Glutamatergic neuron (in vitro differentiated cells): ENCODE measurements at regions not wholly inside any gene's neighbourhood (a gene's known extent, or its start where the extent isn't known, plus 50 kb on each side); places are given as distances from the start of the nearest gene placed in this dataset. TPM values are rescaled to one million over a fixed set of nuclear protein-coding genes. Genes with fewer than 3 reads are reported as not detected.
A peak's percentile ranks its signal among the peaks of the same experiment; 100 is the strongest.

Source experiments
- DNase-seq: peaks from one replicate; pipeline ENCODE4 v3.0.0; 2022
- H3K27ac Mint-ChIP-seq: one replicate; pipeline ENCODE4 v1.8.0; 2020; ENCODE audit warnings: mild to moderate bottlenecking, mixed read lengths, inconsistent platforms; ENCODE audit not compliant: unreplicated experiment
- H3K27me3 Mint-ChIP-seq: one replicate; pipeline ENCODE4 v1.8.0; 2020; ENCODE audit warnings: mild to moderate bottlenecking, moderate library complexity, mixed read lengths, inconsistent platforms; ENCODE audit not compliant: unreplicated experiment
- H3K36me3 Mint-ChIP-seq: one replicate; pipeline ENCODE4 v1.8.0; 2020; ENCODE audit warnings: mild to moderate bottlenecking, mixed read lengths, inconsistent platforms; ENCODE audit not compliant: unreplicated experiment
- H3K4me1 Mint-ChIP-seq: one replicate; pipeline ENCODE4 v1.8.0; 2020; ENCODE audit warnings: mild to moderate bottlenecking, low read depth, mixed read lengths, inconsistent platforms; ENCODE audit not compliant: unreplicated experiment
- H3K4me3 Mint-ChIP-seq: one replicate; pipeline ENCODE4 v1.8.0; 2020; ENCODE audit warnings: mild to moderate bottlenecking, mixed read lengths, inconsistent platforms; ENCODE audit not compliant: unreplicated experiment
- H3K9me3 Mint-ChIP-seq: one replicate; pipeline ENCODE4 v1.8.0; 2020; ENCODE audit warnings: mild to moderate bottlenecking, moderate library complexity, mixed read lengths, inconsistent platforms; ENCODE audit not compliant: unreplicated experiment
- CTCF ChIP-seq: fragments of 200-600 bp; sonication (generic); IDR thresholded peaks from one replicate; pipeline ENCODE4 v1.5.0; 2021; ENCODE audit not compliant: partially characterized antibody, unreplicated experiment
- microRNA-seq: library from miRNA; unstranded; fragments of <30 nt; microRNA quantifications from one replicate; pipeline ENCODE4, GENCODE V29; 2020; ENCODE audit not compliant: unreplicated experiment

- TF ChIP-seq CTCF = no peak
- Mint-ChIP-seq H3K4me3 (no peak overlapping the region), H3K4me1 (peaks cover 21% of the 10 kb centered on the region), H3K27me3 (no peaks in the 10 kb centered on the region), H3K36me3 (no peaks in the 10 kb centered on the region), H3K27ac (peak overlapping the region; percentile 65), H3K9me3 (no peaks in the 10 kb centered on the region)
- no peak for DNase-seq
These were observed 65.6 kb upstream of the E2F8 start for GRCh38 chr11:19306179-19306944.

- no peaks in the 10 kb centered on the region for H3K27me3 Mint-ChIP-seq
- no peak overlapping the region for H3K4me3 Mint-ChIP-seq
- no peak for TF ChIP-seq CTCF
- peaks cover 7% of the 10 kb centered on the region for H3K4me1 Mint-ChIP-seq
- H3K9me3 Mint-ChIP-seq = no peaks in the 10 kb centered on the region
- DNase-seq = no peak
- H3K36me3 Mint-ChIP-seq = no peaks in the 10 kb centered on the region
- no peak overlapping the region for H3K27ac Mint-ChIP-seq
These were observed 60.6 kb upstream of the E2F8 start for GRCh38 chr11:19301361-19301760.

- H3K9me3 Mint-ChIP-seq = peaks cover 1% of the 10 kb centered on the region
- no peaks in the 10 kb centered on the region for H3K27me3 Mint-ChIP-seq
- H3K27ac Mint-ChIP-seq = no peak overlapping the region
- peaks cover 5% of the 10 kb centered on the region for H3K4me1 Mint-ChIP-seq
- DNase-seq = no peak
- no peaks in the 10 kb centered on the region for H3K36me3 Mint-ChIP-seq
- no peak for TF ChIP-seq CTCF
- no peak overlapping the region for H3K4me3 Mint-ChIP-seq
These were observed 53.7 kb upstream of the E2F8 start for GRCh38 chr11:19294444-19294843.

- H3K36me3 Mint-ChIP-seq = no peaks in the 10 kb centered on the region
- no peak for DNase-seq
- TF ChIP-seq CTCF = no peak
- H3K4me3 Mint-ChIP-seq = no peak overlapping the region
- no peak overlapping the region for H3K27ac Mint-ChIP-seq
- H3K27me3 Mint-ChIP-seq = no peaks in the 10 kb centered on the region
- H3K4me1 Mint-ChIP-seq = peaks cover 1% of the 10 kb centered on the region
- H3K9me3 Mint-ChIP-seq = peaks cover 1% of the 10 kb centered on the region
These were observed 50.3 kb upstream of the E2F8 start for GRCh38 chr11:19291064-19291463.

Small RNA genes in the stretch of these regions (microRNA-seq; reads per million reads assigned to microRNA genes)
- gene MIR4486 = not detected
